ENCODE measurements at regions not wholly inside any gene's neighbourhood (a gene's known extent, or its start where the extent isn't known, plus 50 kb on each side); places are given as distances from the start of the nearest gene placed in this dataset.

DNA sequence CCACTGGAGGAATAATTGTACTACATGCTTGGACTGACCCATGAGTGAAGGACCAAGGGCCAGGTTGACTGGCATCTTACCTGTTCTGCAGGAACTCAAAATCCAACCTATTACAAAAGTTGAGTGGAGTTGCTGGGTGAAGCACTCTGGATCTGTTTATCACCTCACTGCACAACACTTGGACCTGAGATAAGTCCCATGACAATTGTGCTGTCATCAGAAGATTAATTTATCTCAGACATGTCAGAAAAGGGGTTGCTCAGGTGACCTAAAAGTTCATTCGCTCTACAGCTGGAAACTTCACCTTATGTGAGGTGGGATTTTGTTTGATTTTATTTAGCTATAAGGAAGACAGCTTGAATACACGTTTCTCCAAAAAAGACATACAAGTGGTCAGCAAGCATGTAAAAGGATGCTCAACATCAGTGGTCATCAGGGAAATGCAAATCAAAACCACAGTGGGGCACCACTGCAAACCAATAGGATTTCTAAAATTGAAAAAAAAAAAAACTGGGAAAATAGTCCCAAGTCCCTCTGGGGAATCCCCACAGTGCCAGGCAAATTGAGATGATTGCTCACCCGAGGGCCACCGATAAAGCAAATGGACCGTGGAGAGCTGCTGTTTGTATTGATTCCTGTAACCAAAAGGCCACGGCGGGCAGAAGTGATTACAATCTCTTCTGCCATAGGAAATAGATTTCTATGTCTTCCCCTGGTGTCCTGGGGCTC lies 65.8 kb upstream of the SLC35F5 start:
- no peak for TF ChIP-seq ZNF451 (CRISPR knock-in tag; IDR thresholded peaks at IDR 0.05)
- TF ChIP-seq TCF12 (IDR thresholded peaks at IDR 0.05), result no peak
- TF ChIP-seq TCF12 (CRISPR knock-in tag; IDR thresholded peaks at IDR 0.05), result no peak
- no peak for TF ChIP-seq PHB2 (IDR thresholded peaks at IDR 0.05; ENCODE audit: partially characterized antibody)
- TF ChIP-seq CREM (IDR thresholded peaks at IDR 0.05), result no peak
- TF ChIP-seq CREM (CRISPR knock-in tag; IDR thresholded peaks at IDR 0.05), result no peak
- no peak for TF ChIP-seq CEBPB (IDR thresholded peaks at IDR 0.05; ENCODE audit: borderline replicate concordance, low read depth, low read length)
- no peak for TF ChIP-seq CC2D1A (CRISPR knock-in tag; IDR thresholded peaks at IDR 0.05)
- TF ChIP-seq, protein P1, sequence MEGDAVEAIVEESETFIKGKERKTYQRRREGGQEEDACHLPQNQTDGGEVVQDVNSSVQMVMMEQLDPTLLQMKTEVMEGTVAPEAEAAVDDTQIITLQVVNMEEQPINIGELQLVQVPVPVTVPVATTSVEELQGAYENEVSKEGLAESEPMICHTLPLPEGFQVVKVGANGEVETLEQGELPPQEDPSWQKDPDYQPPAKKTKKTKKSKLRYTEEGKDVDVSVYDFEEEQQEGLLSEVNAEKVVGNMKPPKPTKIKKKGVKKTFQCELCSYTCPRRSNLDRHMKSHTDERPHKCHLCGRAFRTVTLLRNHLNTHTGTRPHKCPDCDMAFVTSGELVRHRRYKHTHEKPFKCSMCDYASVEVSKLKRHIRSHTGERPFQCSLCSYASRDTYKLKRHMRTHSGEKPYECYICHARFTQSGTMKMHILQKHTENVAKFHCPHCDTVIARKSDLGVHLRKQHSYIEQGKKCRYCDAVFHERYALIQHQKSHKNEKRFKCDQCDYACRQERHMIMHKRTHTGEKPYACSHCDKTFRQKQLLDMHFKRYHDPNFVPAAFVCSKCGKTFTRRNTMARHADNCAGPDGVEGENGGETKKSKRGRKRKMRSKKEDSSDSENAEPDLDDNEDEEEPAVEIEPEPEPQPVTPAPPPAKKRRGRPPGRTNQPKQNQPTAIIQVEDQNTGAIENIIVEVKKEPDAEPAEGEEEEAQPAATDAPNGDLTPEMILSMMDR (CRISPR knock-in tag; IDR thresholded peaks at IDR 0.05), result no peak
- no peak for TF ChIP-seq NR2C2 (CRISPR knock-in tag; IDR thresholded peaks at IDR 0.05; ENCODE audit: borderline replicate concordance)
- no peak for TF ChIP-seq POLR2A (IDR thresholded peaks at IDR 0.05; ENCODE audit: insufficient read depth in 1 of 2, low read depth in 2 of 2, low read length in 2 of 2)
- no peak for TF ChIP-seq MAFK (conservative IDR thresholded peaks at IDR 0.05 in 1 of 2, IDR thresholded peaks at IDR 0.05 in 1 of 2; ENCODE audit: low read length in 2 of 2)
- no peak for TF ChIP-seq ZBTB7A (CRISPR knock-in tag; IDR thresholded peaks at IDR 0.05)
- TF ChIP-seq, protein P2, sequence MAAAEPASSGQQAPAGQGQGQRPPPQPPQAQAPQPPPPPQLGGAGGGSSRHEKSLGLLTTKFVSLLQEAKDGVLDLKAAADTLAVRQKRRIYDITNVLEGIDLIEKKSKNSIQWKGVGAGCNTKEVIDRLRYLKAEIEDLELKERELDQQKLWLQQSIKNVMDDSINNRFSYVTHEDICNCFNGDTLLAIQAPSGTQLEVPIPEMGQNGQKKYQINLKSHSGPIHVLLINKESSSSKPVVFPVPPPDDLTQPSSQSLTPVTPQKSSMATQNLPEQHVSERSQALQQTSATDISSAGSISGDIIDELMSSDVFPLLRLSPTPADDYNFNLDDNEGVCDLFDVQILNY (CRISPR knock-in tag; conservative IDR thresholded peaks at IDR 0.05), result no peak
- TF ChIP-seq CBFB (CRISPR knock-in tag; IDR thresholded peaks at IDR 0.05), result no peak
